Ascending aorta (tissue), 2 donors: ENCODE measurements at regions not wholly inside any gene's neighbourhood (a gene's known extent, or its start where the extent isn't known, plus 50 kb on each side); places are given as distances from the start of the nearest gene placed in this dataset.

Experiments
- DNase-seq, 2 donors: peaks; one replicate each; pipeline ENCODE4 v3.0.0-alpha.2; 2019; ENCODE audit warnings: low spot score in 2 of 2
- H3K27ac ChIP-seq, 2 donors: fragments of 200-600 bp; sonication (generic); one replicate each; pipeline ENCODE4 v1.5.1; 2016 to 2017; ENCODE audit warnings: mild to moderate bottlenecking in 1 of 2
- H3K27me3 ChIP-seq: fragments of 200-600 bp; sonication (generic); one replicate; pipeline ENCODE4 v1.5.1; 2017
- H3K36me3 ChIP-seq, 2 donors: fragments of 200-600 bp; sonication (generic); one replicate each; pipeline ENCODE4 v1.5.1; 2016
- H3K4me1 ChIP-seq, 2 donors: fragments of 200-600 bp; sonication (generic); one replicate each; pipeline ENCODE4 v1.5.1; 2016 to 2017; ENCODE audit warnings: mild to moderate bottlenecking in 1 of 2
- H3K4me3 ChIP-seq, 2 donors: fragments of 200-600 bp; sonication (generic); one replicate each; pipeline ENCODE4 v1.5.1; 2016 to 2017; ENCODE audit warnings: mild to moderate bottlenecking in 1 of 2
- H3K9me3 ChIP-seq, 2 donors: fragments of 200-600 bp; sonication (generic); one replicate each; pipeline ENCODE4 v1.5.1; 2016
- intact Hi-C: fragments of 100-400 bp; cut with DNase I; formaldehyde crosslinking; loops from one replicate; pipeline ENCODE4 v1.15.1; 2023
- TF ChIP-seq, protein P1 (sequence below), 3 experiments: fragments of 200-600 bp in 2 of 3; fragments of 450-650 bp in 1 of 3; sonication (generic) in 2 of 3; IDR thresholded peaks; one replicate each; pipeline ENCODE4 v1.5.1; 2016 to 2019; ENCODE audit warnings: antibody characterized with exemption in 3 of 3, mild to moderate bottlenecking in 1 of 3, moderate library complexity in 1 of 3

DNA sequence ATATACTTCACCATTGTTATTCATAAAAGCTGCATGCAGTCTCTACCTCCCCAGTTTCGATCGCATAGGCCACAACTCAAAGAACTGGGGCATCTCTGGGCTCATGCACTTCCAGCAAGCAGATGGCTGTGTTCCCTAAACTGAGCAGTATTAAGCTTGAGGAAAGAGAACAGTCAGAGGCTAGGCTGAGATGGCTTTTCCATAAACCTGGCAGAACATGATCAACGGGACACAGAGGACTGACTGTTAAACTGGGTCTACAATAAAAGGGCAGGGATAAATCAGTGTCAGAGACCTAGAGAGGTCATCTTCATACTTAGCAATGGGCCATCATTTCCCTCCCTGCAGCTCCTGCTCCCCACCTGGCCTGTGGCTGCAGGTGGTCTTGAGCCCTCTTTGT is 171.0 kb upstream of the NECTIN1 start:
- Histone ChIP-seq H3K4me1 (peaks cover 0 to 4% of the 10 kb centered on the region in 2 donors), H3K9me3 (no peaks in the 10 kb centered on the region), H3K27ac (no peak overlapping the region), H3K36me3 (no peaks in the 10 kb centered on the region), H3K27me3 (no peaks in the 10 kb centered on the region), H3K4me3 (no peak overlapping the region)
- intact Hi-C loops, result no loop called here
- TF ChIP-seq, protein P1, sequence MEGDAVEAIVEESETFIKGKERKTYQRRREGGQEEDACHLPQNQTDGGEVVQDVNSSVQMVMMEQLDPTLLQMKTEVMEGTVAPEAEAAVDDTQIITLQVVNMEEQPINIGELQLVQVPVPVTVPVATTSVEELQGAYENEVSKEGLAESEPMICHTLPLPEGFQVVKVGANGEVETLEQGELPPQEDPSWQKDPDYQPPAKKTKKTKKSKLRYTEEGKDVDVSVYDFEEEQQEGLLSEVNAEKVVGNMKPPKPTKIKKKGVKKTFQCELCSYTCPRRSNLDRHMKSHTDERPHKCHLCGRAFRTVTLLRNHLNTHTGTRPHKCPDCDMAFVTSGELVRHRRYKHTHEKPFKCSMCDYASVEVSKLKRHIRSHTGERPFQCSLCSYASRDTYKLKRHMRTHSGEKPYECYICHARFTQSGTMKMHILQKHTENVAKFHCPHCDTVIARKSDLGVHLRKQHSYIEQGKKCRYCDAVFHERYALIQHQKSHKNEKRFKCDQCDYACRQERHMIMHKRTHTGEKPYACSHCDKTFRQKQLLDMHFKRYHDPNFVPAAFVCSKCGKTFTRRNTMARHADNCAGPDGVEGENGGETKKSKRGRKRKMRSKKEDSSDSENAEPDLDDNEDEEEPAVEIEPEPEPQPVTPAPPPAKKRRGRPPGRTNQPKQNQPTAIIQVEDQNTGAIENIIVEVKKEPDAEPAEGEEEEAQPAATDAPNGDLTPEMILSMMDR (IDR thresholded peaks at IDR 0.05), result no peak
- no peak for DNase-seq

DNA sequence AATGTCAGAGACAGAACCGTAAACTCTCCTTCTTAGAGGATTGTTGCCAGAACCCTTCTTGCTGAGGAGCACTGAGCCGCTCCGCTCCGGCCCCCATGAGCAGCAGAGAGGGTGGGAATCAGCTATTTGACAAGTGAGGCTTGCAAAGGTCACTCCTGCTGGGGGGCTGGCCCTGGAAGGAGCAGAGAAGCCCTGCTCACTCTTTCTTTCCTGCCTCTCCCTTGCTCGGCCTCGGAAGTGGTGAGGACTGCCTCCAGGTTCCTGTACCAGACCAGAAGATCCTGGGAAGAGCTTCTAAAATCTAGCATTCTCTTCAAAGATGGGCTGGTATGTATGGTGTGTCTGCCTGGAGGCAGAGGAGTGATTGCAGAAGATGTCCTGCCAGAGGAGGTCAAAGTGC is 168.6 kb upstream of the NECTIN1 start:
- H3K27ac ChIP-seq, result no peak overlapping the region
- H3K36me3 ChIP-seq, result no peaks in the 10 kb centered on the region
- peaks cover 0 to 4% of the 10 kb centered on the region in 2 donors for H3K4me1 ChIP-seq
- intact Hi-C loops, result no loop called here
- DNase-seq, result no peak
- no peak overlapping the region for H3K4me3 ChIP-seq
- no peaks in the 10 kb centered on the region for H3K9me3 ChIP-seq
- TF ChIP-seq, protein P1 (IDR thresholded peaks at IDR 0.05), result no peak
- no peaks in the 10 kb centered on the region for H3K27me3 ChIP-seq

DNA sequence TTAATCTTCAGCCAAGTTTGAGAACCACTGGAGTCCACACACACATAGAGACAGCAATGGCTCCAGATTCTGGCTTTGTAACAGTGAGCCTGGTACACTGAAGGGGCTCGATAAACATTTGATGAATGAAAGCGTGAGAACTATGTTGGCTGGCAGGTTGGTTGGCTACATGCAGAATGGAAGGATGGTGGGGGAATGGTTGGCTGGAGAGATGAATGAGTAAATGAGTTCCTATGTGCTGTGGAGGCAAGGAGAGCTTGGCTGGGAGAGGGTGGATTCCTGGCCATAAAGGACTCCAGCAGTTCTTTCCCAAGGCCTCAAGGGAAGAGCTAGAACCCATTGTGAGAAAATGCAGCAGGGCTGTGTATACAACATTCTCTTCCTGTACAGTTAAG is 168.0 kb upstream of the NECTIN1 start:
- TF ChIP-seq, protein P1 (IDR thresholded peaks at IDR 0.05), result no peak
- Histone ChIP-seq H3K27ac (no peak overlapping the region), H3K9me3 (no peaks in the 10 kb centered on the region), H3K27me3 (no peaks in the 10 kb centered on the region), H3K36me3 (no peaks in the 10 kb centered on the region), H3K4me3 (no peak overlapping the region), H3K4me1 (peaks cover 0 to 4% of the 10 kb centered on the region in 2 donors)
- intact Hi-C loops, result no loop called here
- DNase-seq, result no peak

DNA sequence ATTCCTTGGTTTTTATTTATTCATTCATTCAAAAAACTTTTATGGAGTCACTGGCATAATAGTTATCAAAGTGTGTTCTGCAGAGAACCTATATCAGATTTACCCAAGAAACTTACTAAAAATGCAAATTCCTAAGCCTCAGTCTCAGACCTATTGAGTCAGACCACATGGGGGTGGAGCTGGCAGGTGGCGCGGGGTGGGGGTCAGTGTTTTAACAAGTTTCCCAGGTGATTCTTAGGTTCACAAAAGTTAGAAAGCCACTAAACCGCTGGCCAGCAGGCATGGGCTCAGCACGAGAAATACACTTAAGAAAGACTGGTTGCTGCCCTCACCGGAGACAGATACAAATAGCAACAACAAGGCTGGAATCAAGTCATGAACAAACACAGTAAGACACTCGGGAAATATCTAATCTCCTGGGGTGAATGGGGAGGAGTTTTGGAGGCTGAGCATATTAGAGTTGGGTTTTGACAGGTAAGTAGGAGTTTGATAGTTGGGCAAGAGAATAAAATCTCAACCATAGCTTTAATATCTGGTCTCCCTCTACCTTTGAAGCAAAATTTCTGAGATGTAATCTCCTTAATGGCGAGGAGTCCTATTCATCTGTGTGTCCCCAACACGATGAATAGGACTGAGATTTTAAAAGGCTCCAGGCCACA is 167.5 kb upstream of the NECTIN1 start:
- no peak overlapping the region for H3K27ac ChIP-seq
- no peak for DNase-seq

DNA sequence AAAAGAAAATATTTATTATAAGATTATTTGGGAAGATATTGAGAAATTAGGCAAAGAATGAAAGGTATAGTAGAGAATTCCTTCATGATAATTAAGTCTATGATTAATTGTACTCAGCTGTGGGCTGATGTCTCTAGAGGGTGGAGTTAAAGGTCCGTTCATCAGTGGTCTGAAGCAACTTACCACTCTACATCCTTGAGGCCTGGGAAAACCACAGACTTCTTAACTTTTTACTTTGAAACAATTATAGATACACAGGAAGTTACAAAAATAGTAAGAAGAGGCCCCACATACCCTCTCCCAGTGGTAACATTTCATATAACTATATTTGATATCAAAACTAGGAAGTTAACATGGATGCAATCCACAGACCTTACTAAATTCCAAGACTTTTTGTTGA is 167.0 kb upstream of the NECTIN1 start:
- peaks cover 0 to 4% of the 10 kb centered on the region in 2 donors for H3K4me1 ChIP-seq
- intact Hi-C loops, result no loop called here
- H3K9me3 ChIP-seq, result no peaks in the 10 kb centered on the region
- H3K4me3 ChIP-seq, result no peak overlapping the region
- DNase-seq, result no peak
- no peak overlapping the region for H3K27ac ChIP-seq
- no peaks in the 10 kb centered on the region for H3K27me3 ChIP-seq
- TF ChIP-seq, protein P1 (IDR thresholded peaks at IDR 0.05), result no peak
- H3K36me3 ChIP-seq, result no peaks in the 10 kb centered on the region

More for the DNA sequence above, 167.5 kb upstream of the NECTIN1 start:
- intact Hi-C loops, result no loop called here
- H3K4me1 ChIP-seq, result peaks cover 0 to 4% of the 10 kb centered on the region in 2 donors
- TF ChIP-seq, protein P1 (IDR thresholded peaks at IDR 0.05), result no peak
- H3K27me3 ChIP-seq, result no peaks in the 10 kb centered on the region
- H3K36me3 ChIP-seq, result no peaks in the 10 kb centered on the region
- no peak overlapping the region for H3K4me3 ChIP-seq
- H3K9me3 ChIP-seq, result no peaks in the 10 kb centered on the region

DNA sequence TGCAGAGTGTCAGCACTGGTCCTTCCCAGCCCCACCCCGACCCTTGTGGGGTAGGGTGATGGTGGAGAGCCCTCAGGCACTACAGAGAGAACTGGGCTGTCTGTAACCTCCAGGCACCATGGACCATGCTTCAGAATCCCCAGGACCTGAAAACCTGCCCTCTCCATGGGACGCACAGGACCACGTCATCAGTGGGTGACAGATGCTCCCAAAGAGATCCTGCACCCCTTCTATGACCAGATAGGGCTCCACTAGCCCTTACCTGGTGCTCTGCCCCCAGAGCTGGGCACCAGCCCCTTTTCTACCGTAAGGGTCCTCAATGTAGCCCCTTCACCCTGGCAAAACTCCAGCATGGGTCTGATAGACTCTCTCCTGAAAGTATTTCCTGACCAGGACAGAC is 165.9 kb upstream of the NECTIN1 start:
- H3K27me3 ChIP-seq, result no peaks in the 10 kb centered on the region
- intact Hi-C loops, result no loop called here
- H3K4me3 ChIP-seq, result no peak overlapping the region
- no peaks in the 10 kb centered on the region for H3K36me3 ChIP-seq
- H3K4me1 ChIP-seq, result peaks cover 0 to 4% of the 10 kb centered on the region in 2 donors
- no peak for DNase-seq
- H3K27ac ChIP-seq, result no peak overlapping the region
- TF ChIP-seq, protein P1 (IDR thresholded peaks at IDR 0.05), result no peak
- H3K9me3 ChIP-seq, result no peaks in the 10 kb centered on the region
